ENCODE measurements at regions not wholly inside any gene's neighbourhood (a gene's known extent, or its start where the extent isn't known, plus 50 kb on each side); places are given as distances from the start of the nearest gene placed in this dataset.

DNA sequence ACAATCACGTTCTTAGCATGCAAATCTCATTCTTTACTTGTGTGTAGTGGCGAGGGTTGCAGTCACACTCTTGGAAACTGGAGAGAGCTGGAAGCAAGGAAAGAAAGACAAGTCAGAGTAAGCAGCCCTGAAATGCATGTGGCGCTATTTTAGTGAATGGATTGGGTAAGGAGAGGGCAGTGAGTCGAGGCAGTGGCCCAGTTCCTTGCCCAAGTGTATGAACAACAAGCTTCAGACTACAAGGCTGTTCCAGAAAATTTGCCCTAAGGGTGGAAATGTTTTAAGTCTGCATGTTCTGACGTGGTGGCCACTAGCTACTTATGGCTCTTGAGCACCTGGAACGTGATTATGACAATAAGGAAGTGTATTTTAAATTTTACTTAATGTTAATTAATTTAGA, 59.4 kb upstream of the PTPN3 start:
- no peak for TF ChIP-seq REST (IDR thresholded peaks at IDR 0.05; ENCODE audit: insufficient read depth in 1 of 2, low read depth in 2 of 2, low read length in 2 of 2)
- TF ChIP-seq POLR2AphosphoS5 (IDR thresholded peaks at IDR 0.05; ENCODE audit: low read depth, low read length): no peak

Data from PFSK-1 (cell line).